Left ventricle myocardium inferior (tissue), 1 donor: ENCODE measurements at regions not wholly inside any gene's neighbourhood (a gene's known extent, or its start where the extent isn't known, plus 50 kb on each side); places are given as distances from the start of the nearest gene placed in this dataset.
"Not testable (repeated sequence)": the region's sequence is repeated elsewhere in the genome, so short reads cannot be mapped to it uniquely, and the experiment has no call there.

Source experiments
- DNase-seq: peaks from one replicate; pipeline ENCODE4 v3.0.0-alpha.2; 2020
- H3K27ac ChIP-seq: fragments of 200-600 bp; replicated peaks from 2 replicates; pipeline ENCODE4 v1.8.0; 2021
- H3K27me3 ChIP-seq: fragments of 200-600 bp; 2 replicates; pipeline ENCODE4 v1.8.0; 2021; ENCODE audit warnings: low read depth
- H3K36me3 ChIP-seq: fragments of 200-600 bp; 2 replicates; pipeline ENCODE4 v1.8.0; 2021
- H3K4me1 ChIP-seq: fragments of 200-600 bp; 2 replicates; pipeline ENCODE4 v1.8.0; 2021
- H3K4me3 ChIP-seq: fragments of 200-600 bp; 2 replicates; pipeline ENCODE4 v1.8.0; 2021; ENCODE audit warnings: mild to moderate bottlenecking, moderate library complexity
- H3K9me3 ChIP-seq: fragments of 200-600 bp; replicated peaks from 2 replicates; pipeline ENCODE4 v1.8.0; 2021
- CTCF ChIP-seq: fragments of 200-600 bp; IDR thresholded peaks from 2 replicates; pipeline ENCODE4 v1.8.0; 2021; ENCODE audit warnings: antibody characterized with exemption, mild to moderate bottlenecking, borderline replicate concordance
- intact Hi-C: fragments of 100-400 bp; cut with micrococcal nuclease; formaldehyde crosslinking; loops from one replicate; pipeline ENCODE4 v1.11.0; 2022
- donor health status: DM: no; HTN: yes; CAD: no; lungs with severe emphysema.

- no peak for DNase-seq
- Histone ChIP-seq H3K27ac (no peak overlapping the region), H3K9me3 (peaks cover 23% of the 10 kb centered on the region), H3K4me3 (no peak overlapping the region), H3K36me3 (no peaks in the 10 kb centered on the region), H3K4me1 (no peaks in the 10 kb centered on the region), H3K27me3 (peaks cover 9% of the 10 kb centered on the region)
- no peak for TF ChIP-seq CTCF
- intact Hi-C loops, result no loop called here
Observed at GRCh38 chr9:78428640-78429039, 131.7 kb downstream of the PSAT1 start.

GRCh38 chr9:78430387-78430786 lies 133.5 kb downstream of the PSAT1 start:
- DNase-seq, result no peak
- H3K27ac ChIP-seq, result no peak overlapping the region
- no peak for TF ChIP-seq CTCF
- peaks cover 20% of the 10 kb centered on the region for H3K9me3 ChIP-seq
- no peaks in the 10 kb centered on the region for H3K36me3 ChIP-seq
- no peaks in the 10 kb centered on the region for H3K4me1 ChIP-seq
- intact Hi-C loops, result no loop called here
- H3K4me3 ChIP-seq, result no peak overlapping the region
- peaks cover 25% of the 10 kb centered on the region for H3K27me3 ChIP-seq

GRCh38 chr9:78431039-78431438 lies 134.1 kb downstream of the PSAT1 start:
- intact Hi-C loops, DNase-seq: not testable (repeated sequence)

GRCh38 chr9:78436873-78437272 lies 139.9 kb downstream of the PSAT1 start:
- Histone ChIP-seq H3K27me3 (peaks cover 65% of the 10 kb centered on the region), H3K36me3 (no peaks in the 10 kb centered on the region)
- intact Hi-C loops, result no loop called here

More at GRCh38 chr9:78431039-78431438, 134.1 kb downstream of the PSAT1 start:
- not testable (repeated sequence) for H3K27ac ChIP-seq, H3K36me3 ChIP-seq, H3K4me3 ChIP-seq, H3K4me1 ChIP-seq
- Histone ChIP-seq H3K27me3 (peaks cover 31% of the 10 kb centered on the region), H3K9me3 (peaks cover 16% of the 10 kb centered on the region)

GRCh38 chr9:78437296-78437695 lies 140.4 kb downstream of the PSAT1 start:
- peaks cover 5% of the 10 kb centered on the region for H3K4me1 ChIP-seq
- intact Hi-C loops, result no loop called here
- no peaks in the 10 kb centered on the region for H3K9me3 ChIP-seq
- TF ChIP-seq CTCF, result no peak
- H3K27me3 ChIP-seq, result peaks cover 68% of the 10 kb centered on the region
- no peak overlapping the region for H3K27ac ChIP-seq
- no peaks in the 10 kb centered on the region for H3K36me3 ChIP-seq
- H3K4me3 ChIP-seq, result no peak overlapping the region
- DNase-seq, result no peak

More at GRCh38 chr9:78436873-78437272, 139.9 kb downstream of the PSAT1 start:
- no peak overlapping the region for H3K4me3 ChIP-seq
- no peaks in the 10 kb centered on the region for H3K9me3 ChIP-seq
- DNase-seq, result no peak
- no peak overlapping the region for H3K27ac ChIP-seq
- H3K4me1 ChIP-seq, result peaks cover 5% of the 10 kb centered on the region
- no peak for TF ChIP-seq CTCF

- DNase-seq, result no peak
- Histone ChIP-seq H3K4me3 (no peak overlapping the region), H3K9me3 (no peaks in the 10 kb centered on the region), H3K27ac (no peak overlapping the region), H3K4me1 (peaks cover 5% of the 10 kb centered on the region), H3K36me3 (no peaks in the 10 kb centered on the region), H3K27me3 (peaks cover 68% of the 10 kb centered on the region)
- intact Hi-C loops, result no loop called here
- no peak for TF ChIP-seq CTCF
Observed at GRCh38 chr9:78437806-78438205, 140.9 kb downstream of the PSAT1 start.
